ENCODE measurements at regions not wholly inside any gene's neighbourhood (a gene's known extent, or its start where the extent isn't known, plus 50 kb on each side); places are given as distances from the start of the nearest gene placed in this dataset.

DNA sequence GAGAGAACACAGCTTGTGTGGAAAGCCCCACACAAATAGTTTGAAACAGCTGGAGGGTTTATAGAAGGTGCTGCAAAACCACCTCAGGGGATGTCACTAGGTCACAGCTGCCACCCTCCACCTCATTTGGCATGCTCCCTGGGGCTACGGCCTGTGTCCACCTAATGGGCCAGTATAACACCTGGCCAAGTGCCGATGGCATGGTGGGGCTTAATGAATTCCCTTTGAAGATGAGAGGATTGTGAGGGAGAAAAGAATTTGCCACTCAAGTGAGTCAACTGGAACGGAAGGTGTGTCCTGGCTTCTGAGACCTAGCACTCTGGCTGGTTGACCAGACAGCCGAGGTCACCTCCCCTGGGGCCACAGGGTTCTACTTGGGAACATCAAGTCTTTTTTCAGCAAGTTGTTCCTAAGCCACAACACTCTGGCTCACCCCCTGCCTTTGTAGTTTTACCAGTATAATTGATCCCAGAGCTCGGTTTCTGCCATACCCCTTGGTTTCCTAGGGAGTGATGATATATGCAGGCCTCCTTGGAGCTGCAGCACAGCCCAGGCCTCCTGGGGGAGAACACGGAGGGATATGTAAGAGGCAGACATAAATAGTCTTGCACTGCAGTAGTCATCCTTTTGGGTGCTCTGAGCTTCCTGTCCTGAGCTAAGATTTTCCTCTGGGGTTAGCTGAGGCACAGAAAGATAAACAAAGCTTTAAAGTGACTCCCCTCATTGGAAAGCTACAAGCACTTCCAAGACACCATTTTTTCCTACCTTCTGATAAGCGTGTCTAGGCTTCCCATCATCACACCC, 178.2 kb upstream of the LPP start (continued):
- TF ChIP-seq CHD1 (IDR thresholded peaks at IDR 0.05; ENCODE audit: low read depth, low read length) = no peak

DNA sequence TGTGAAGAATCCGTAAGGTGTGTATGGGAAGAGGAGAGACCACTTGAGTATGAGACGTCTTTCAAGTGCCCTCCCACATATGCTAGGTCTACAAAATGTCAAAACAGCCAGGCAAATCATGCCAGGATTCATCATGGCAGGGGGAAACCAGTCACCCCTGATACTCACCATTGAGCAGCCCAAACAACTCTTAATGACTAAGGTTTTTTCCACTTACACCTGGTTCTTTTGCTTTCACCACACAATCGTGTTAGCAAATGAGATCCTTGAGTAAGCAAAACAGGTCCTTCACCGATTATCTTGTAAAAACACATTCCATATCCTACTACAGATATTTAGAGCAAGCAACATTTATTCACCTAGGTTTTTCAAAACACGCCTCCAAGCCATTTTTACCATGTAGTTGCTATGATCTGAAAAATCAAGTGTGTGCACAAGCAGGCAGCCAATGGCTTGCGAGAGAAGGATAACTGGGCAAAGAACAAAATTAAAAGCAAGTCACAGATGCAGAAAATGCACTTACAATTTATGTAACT, 177.5 kb upstream of the LPP start:
- H2AFZ ChIP-seq (replicated peaks; ENCODE audit: low read length, poor library complexity) = no peak overlapping the region
- WGBS, 2 experiments (ENCODE audit: extremely low coverage in 2 of 2, insufficient read length in 1 of 2) = no CpG with 5 or more reads among the region's 6 CpGs
- H4K8ac ChIP-seq (ENCODE audit: low read depth in 2 of 2, low read length in 2 of 2) = no peak overlapping the region
- H3K9me1 ChIP-seq (ENCODE audit: insufficient read depth, low read length) = no peaks in the 10 kb centered on the region
- no peak overlapping the region for H3K4ac ChIP-seq (ENCODE audit: low read depth, low read length)
- no peak overlapping the region for H2AK5ac ChIP-seq (ENCODE audit: low read depth, low read length)
- H2BK15ac ChIP-seq (ENCODE audit: low read depth, low read length) = no peak overlapping the region
- ChIA-PET CTCF (interaction anchor here (0.6 to 1.0 kb wide), 3 partner anchors 229 to 282 kb away, joined by 3 read pairs; no protein-coding TSS in a partner anchor), POLR2A (ENCODE audit: unreplicated experiment) (interaction anchor here (0.6 kb wide), 1 partner anchor 32 kb away, joined by 3 read pairs; no protein-coding TSS in a partner anchor)
- TF ChIP-seq SMC3 (IDR thresholded peaks at IDR 0.05; ENCODE audit: low read depth, low read length) = no peak
- TF ChIP-seq USF2 (IDR thresholded peaks at IDR 0.05; ENCODE audit: low read depth, low read length) = no peak
- no peak for TF ChIP-seq MAFK (IDR thresholded peaks at IDR 0.05; ENCODE audit: low read depth, low read length)
- TF ChIP-seq RAD21 (IDR thresholded peaks at IDR 0.05; ENCODE audit: low read length) = no peak
- TF ChIP-seq, protein P1, sequence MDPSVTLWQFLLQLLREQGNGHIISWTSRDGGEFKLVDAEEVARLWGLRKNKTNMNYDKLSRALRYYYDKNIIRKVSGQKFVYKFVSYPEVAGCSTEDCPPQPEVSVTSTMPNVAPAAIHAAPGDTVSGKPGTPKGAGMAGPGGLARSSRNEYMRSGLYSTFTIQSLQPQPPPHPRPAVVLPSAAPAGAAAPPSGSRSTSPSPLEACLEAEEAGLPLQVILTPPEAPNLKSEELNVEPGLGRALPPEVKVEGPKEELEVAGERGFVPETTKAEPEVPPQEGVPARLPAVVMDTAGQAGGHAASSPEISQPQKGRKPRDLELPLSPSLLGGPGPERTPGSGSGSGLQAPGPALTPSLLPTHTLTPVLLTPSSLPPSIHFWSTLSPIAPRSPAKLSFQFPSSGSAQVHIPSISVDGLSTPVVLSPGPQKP (IDR thresholded peaks at IDR 0.05; ENCODE audit: borderline replicate concordance, low read depth, low read length) = no peak
- TF ChIP-seq POLR2A (IDR thresholded peaks at IDR 0.05; ENCODE audit: low read depth, low read length) = no peak
- no peak for TF ChIP-seq RCOR1 (IDR thresholded peaks at IDR 0.05; ENCODE audit: insufficient replicate concordance, low read length)
- TF ChIP-seq MXI1 (IDR thresholded peaks at IDR 0.05; ENCODE audit: borderline replicate concordance, low read depth, low read length) = no peak
- no peak for TF ChIP-seq CEBPB (IDR thresholded peaks at IDR 0.05; ENCODE audit: low read depth, low read length)
- TF ChIP-seq CTCF (conservative IDR thresholded peaks at IDR 0.05; ENCODE audit: low read depth, low read length) = no peak
- no peak for TF ChIP-seq BHLHE40 (IDR thresholded peaks at IDR 0.05; ENCODE audit: low read depth, low read length)
- no peak for TF ChIP-seq RFX5 (IDR thresholded peaks at IDR 0.05; ENCODE audit: low read depth, low read length)
- no peak overlapping the region for H4K5ac ChIP-seq (ENCODE audit: low read depth, low read length)
- H3K27me3 ChIP-seq (ENCODE audit: control insufficient read depth, insufficient read depth, low read length) = peaks cover 2% of the 10 kb centered on the region; the same call in 1 of the 2 replicates
- no peaks in the 10 kb centered on the region for H4K20me1 ChIP-seq (ENCODE audit: insufficient read depth, low read length)
- no peak overlapping the region for H3K56ac ChIP-seq (ENCODE audit: extremely low read depth, insufficient read depth, low read length)
- no peak overlapping the region for H2BK120ac ChIP-seq (ENCODE audit: low read depth, low read length)
- peaks cover 3% of the 10 kb centered on the region for H3K4me1 ChIP-seq (ENCODE audit: control insufficient read depth, insufficient read depth, low read length)
- no peak overlapping the region for H2BK20ac ChIP-seq (ENCODE audit: low read depth, low read length)
- H2BK5ac ChIP-seq (ENCODE audit: low read depth, low read length, poor library complexity, severe bottlenecking) = no peak overlapping the region
- no peak overlapping the region for H3K18ac ChIP-seq (ENCODE audit: low read depth, low read length)
- H3K14ac ChIP-seq (replicated peaks; ENCODE audit: low read depth, low read length) = no peak overlapping the region
- H3K79me1 ChIP-seq (ENCODE audit: low read depth in 1 of 2, low read length in 2 of 2) = no peaks in the 10 kb centered on the region
- dilution Hi-C loops (cut with HindIII; ENCODE audit: low sequenced_read_pairs, unreplicated experiment) = no loop called here
- H3K23ac ChIP-seq (ENCODE audit: low read depth, low read length) = no peak overlapping the region
- intact Hi-C loops (cut with micrococcal nuclease) = no loop called here
- no TSS peak for BruUV-seq (replicated peaks)
- H3K27ac ChIP-seq (ENCODE audit: insufficient read depth, low read length) = no peak overlapping the region
- no peak for ATAC-seq (ENCODE audit: low read depth)
- no peak for DNase-seq
- no peak overlapping the region for H3K9ac ChIP-seq (ENCODE audit: low read depth, low read length)
- H3K4me3 ChIP-seq (ENCODE audit: insufficient read depth, low read depth, low read length) = no peak overlapping the region
- H3K9me3 ChIP-seq (ENCODE audit: control insufficient read depth, insufficient read depth, low read length) = 0 out of 2 replicates have a peak, but pooled peaks cover 2% of the 10 kb centered on the region
- no peak overlapping the region for H3K4me2 ChIP-seq (ENCODE audit: low read depth, low read length)
- in situ Hi-C loops (cut with MboI; ENCODE audit: low sequenced_read_pairs) = no loop called here
- no peaks in the 10 kb centered on the region for H3K36me3 ChIP-seq (ENCODE audit: control insufficient read depth, insufficient read depth, low read length)
- no peak overlapping the region for H4K91ac ChIP-seq (ENCODE audit: insufficient read depth, low read depth, low read length)
- no peak overlapping the region for H2AK9ac ChIP-seq (replicated peaks; ENCODE audit: low read depth, low read length, poor library complexity)

All from IMR-90 (cell line).